HFF-Myc (cell line): ENCODE measurements at regions not wholly inside any gene's neighbourhood (a gene's known extent, or its start where the extent isn't known, plus 50 kb on each side); places are given as distances from the start of the nearest gene placed in this dataset.
"Not testable (repeated sequence)": the region's sequence is repeated elsewhere in the genome, so short reads cannot be mapped to it uniquely, and the experiment has no call there.

Experiments
- DNase-seq: peaks from one replicate; pipeline ENCODE4 v3.0.0-alpha.2; 2011; ENCODE audit warnings: low read depth; ENCODE audit errors: extremely low read depth
- H3K4me3 ChIP-seq: replicated peaks from 2 replicates; pipeline ENCODE4 v1.5.1; 2011; ENCODE audit warnings: low read depth, mild to moderate bottlenecking, control low read depth, low read length
- CTCF ChIP-seq: IDR thresholded peaks from 2 replicates; pipeline ENCODE4 v1.5.1; 2012; ENCODE audit warnings: mild to moderate bottlenecking, low read depth, low read length, control low read depth; ENCODE audit errors: missing control alignments

- TF ChIP-seq CTCF: no peak
- H3K4me3 ChIP-seq: no peak overlapping the region
- no peak for DNase-seq
These were observed 146.3 kb upstream of the LMCD1 start for GRCh38 chr3:8355346-8355745.

GRCh38 chr3:8356066-8356465, 145.6 kb upstream of the LMCD1 start:
- DNase-seq, H3K4me3 ChIP-seq: not testable (repeated sequence)

- DNase-seq: no peak
- no peak overlapping the region for H3K4me3 ChIP-seq
- no peak for TF ChIP-seq CTCF
These were observed 143.8 kb upstream of the LMCD1 start for GRCh38 chr3:8357859-8358258.

GRCh38 chr3:8359133-8359532, 142.5 kb upstream of the LMCD1 start:
- no peak for TF ChIP-seq CTCF
- DNase-seq: no peak
- H3K4me3 ChIP-seq: no peak overlapping the region

- no peak overlapping the region for H3K4me3 ChIP-seq
- no peak for DNase-seq
- no peak for TF ChIP-seq CTCF
These were observed 138.4 kb upstream of the LMCD1 start for GRCh38 chr3:8363200-8363599.

- H3K4me3 ChIP-seq: no peak overlapping the region
- TF ChIP-seq CTCF: no peak
- DNase-seq: no peak
These were observed 136.1 kb upstream of the LMCD1 start for GRCh38 chr3:8365541-8365940.

- DNase-seq: no peak
These were observed 135.3 kb upstream of the LMCD1 start for GRCh38 chr3:8366219-8366810.

More at GRCh38 chr3:8366219-8366810, 135.3 kb upstream of the LMCD1 start:
- no peak for TF ChIP-seq CTCF
- H3K4me3 ChIP-seq: no peak overlapping the region
